ENCODE measurements at regions not wholly inside any gene's neighbourhood (a gene's known extent, or its start where the extent isn't known, plus 50 kb on each side); places are given as distances from the start of the nearest gene placed in this dataset.

DNA sequence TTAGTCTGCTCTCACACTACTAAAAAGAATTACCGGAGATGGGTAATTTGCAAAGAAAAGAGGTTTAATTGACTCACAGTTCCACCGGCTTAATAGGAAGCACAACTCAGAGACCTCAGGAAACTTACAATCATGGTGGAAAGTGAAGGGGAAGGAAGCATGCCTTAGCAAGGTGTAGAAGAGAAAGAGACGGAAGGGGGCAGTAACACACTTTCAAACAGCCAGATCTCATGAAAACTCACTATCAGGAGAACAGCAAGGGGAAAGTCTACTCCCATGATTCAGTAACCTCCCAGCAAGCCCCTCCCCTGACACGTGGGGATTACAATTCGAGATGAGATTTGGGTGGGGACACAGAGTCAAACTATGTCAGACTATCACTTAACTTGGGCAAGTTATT lies 236.6 kb upstream of the ANO3 start:
- H3K4me2 ChIP-seq (ENCODE audit: low read length), result no peak overlapping the region
- no peak overlapping the region for H2AFZ ChIP-seq (ENCODE audit: low read depth, low read length)
- no peak overlapping the region for H3K27ac ChIP-seq (ENCODE audit: low read length)
- no peaks in the 10 kb centered on the region for H3K9me3 ChIP-seq (ENCODE audit: insufficient read depth, low read length)
- H3K9ac ChIP-seq (ENCODE audit: low read length), result no peak overlapping the region
- H3K36me3 ChIP-seq (replicated peaks; ENCODE audit: low read depth, low read length), result peaks cover 3% of the 10 kb centered on the region
- no peaks in the 10 kb centered on the region for H3K79me2 ChIP-seq (ENCODE audit: low read length)
- no peak overlapping the region for H3K4me3 ChIP-seq (ENCODE audit: low read length)
- TF ChIP-seq EZH2phosphoT487 (IDR thresholded peaks at IDR 0.05; ENCODE audit: low read depth), result no peak
- TF ChIP-seq, protein P1, sequence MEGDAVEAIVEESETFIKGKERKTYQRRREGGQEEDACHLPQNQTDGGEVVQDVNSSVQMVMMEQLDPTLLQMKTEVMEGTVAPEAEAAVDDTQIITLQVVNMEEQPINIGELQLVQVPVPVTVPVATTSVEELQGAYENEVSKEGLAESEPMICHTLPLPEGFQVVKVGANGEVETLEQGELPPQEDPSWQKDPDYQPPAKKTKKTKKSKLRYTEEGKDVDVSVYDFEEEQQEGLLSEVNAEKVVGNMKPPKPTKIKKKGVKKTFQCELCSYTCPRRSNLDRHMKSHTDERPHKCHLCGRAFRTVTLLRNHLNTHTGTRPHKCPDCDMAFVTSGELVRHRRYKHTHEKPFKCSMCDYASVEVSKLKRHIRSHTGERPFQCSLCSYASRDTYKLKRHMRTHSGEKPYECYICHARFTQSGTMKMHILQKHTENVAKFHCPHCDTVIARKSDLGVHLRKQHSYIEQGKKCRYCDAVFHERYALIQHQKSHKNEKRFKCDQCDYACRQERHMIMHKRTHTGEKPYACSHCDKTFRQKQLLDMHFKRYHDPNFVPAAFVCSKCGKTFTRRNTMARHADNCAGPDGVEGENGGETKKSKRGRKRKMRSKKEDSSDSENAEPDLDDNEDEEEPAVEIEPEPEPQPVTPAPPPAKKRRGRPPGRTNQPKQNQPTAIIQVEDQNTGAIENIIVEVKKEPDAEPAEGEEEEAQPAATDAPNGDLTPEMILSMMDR (IDR thresholded peaks at IDR 0.05; ENCODE audit: low read depth, low read length), result no peak
- H3K4me1 ChIP-seq (ENCODE audit: low read length), result peaks cover 35% of the 10 kb centered on the region
- no peaks in the 10 kb centered on the region for H3K27me3 ChIP-seq (ENCODE audit: low read depth, low read length)
- H4K20me1 ChIP-seq (ENCODE audit: insufficient read depth, low read length), result no peaks in the 10 kb centered on the region

DNA sequence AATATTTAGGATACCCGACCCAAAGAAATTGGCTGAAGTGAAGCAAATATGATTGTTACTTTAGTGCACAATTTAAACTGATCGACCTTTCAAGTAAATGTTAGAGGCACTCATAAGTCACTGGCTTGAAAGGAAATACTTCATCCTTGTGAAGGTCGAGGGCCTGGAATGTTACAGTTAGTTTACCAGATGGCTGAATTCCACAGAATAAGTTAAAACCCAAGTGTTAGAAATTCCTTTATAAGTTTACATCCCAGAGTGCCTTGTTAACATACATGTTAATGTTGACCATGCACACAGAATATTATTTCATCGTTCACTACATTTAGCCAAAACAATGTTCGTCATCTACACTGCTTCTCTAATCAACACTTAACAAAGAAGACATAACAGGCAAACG lies 235.5 kb upstream of the ANO3 start:
- H3K9ac ChIP-seq (ENCODE audit: low read length), result no peak overlapping the region
- H3K27me3 ChIP-seq (ENCODE audit: low read depth, low read length), result no peaks in the 10 kb centered on the region
- no peak overlapping the region for H2AFZ ChIP-seq (ENCODE audit: low read depth, low read length)
- no peak overlapping the region for H3K27ac ChIP-seq (ENCODE audit: low read length)
- no peaks in the 10 kb centered on the region for H4K20me1 ChIP-seq (ENCODE audit: insufficient read depth, low read length)
- H3K4me3 ChIP-seq (ENCODE audit: low read length), result no peak overlapping the region
- H3K79me2 ChIP-seq (ENCODE audit: low read length), result no peaks in the 10 kb centered on the region
- H3K4me2 ChIP-seq (ENCODE audit: low read length), result no peak overlapping the region
- no peaks in the 10 kb centered on the region for H3K36me3 ChIP-seq (replicated peaks; ENCODE audit: low read depth, low read length)
- H3K9me3 ChIP-seq (ENCODE audit: insufficient read depth, low read length), result no peaks in the 10 kb centered on the region
- H3K4me1 ChIP-seq (ENCODE audit: low read length), result peaks cover 26% of the 10 kb centered on the region
- TF ChIP-seq EZH2phosphoT487 (IDR thresholded peaks at IDR 0.05; ENCODE audit: low read depth), result no peak
- TF ChIP-seq, protein P1 (IDR thresholded peaks at IDR 0.05; ENCODE audit: low read depth, low read length), result no peak

DNA sequence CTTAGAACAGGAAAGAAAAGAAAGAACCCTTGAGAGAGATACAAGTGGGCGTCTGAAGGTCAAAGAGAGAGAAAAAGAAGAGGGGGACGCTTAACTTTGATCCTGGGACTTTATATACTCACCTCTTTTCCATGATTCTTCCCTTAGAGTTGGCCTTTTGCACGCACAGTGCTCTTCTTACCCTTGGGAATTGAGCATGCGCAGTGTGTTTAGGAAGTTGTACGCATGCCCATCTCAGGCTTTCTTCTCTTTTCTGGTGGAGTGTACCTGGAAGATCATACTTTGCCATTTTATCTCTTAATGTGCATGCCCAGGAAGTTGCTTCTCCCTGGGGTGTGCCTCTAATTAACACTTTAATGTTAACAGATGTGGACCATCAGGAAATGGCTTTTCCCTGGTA lies 229.6 kb upstream of the ANO3 start:
- H3K79me2 ChIP-seq (ENCODE audit: low read length), result no peaks in the 10 kb centered on the region
- H3K4me1 ChIP-seq (ENCODE audit: low read length), result peaks cover 33% of the 10 kb centered on the region
- no peak overlapping the region for H3K27ac ChIP-seq (ENCODE audit: low read length)
- no peak for TF ChIP-seq EZH2phosphoT487 (IDR thresholded peaks at IDR 0.05; ENCODE audit: low read depth)
- TF ChIP-seq, protein P1 (IDR thresholded peaks at IDR 0.05; ENCODE audit: low read depth, low read length), result no peak
- no peak overlapping the region for H3K4me2 ChIP-seq (ENCODE audit: low read length)
- H2AFZ ChIP-seq (ENCODE audit: low read depth, low read length), result no peak overlapping the region
- no peaks in the 10 kb centered on the region for H3K27me3 ChIP-seq (ENCODE audit: low read depth, low read length)
- H3K9me3 ChIP-seq (ENCODE audit: insufficient read depth, low read length), result no peaks in the 10 kb centered on the region
- H3K4me3 ChIP-seq (ENCODE audit: low read length), result no peak overlapping the region
- no peaks in the 10 kb centered on the region for H4K20me1 ChIP-seq (ENCODE audit: insufficient read depth, low read length)
- no peak overlapping the region for H3K9ac ChIP-seq (ENCODE audit: low read length)
- no peaks in the 10 kb centered on the region for H3K36me3 ChIP-seq (replicated peaks; ENCODE audit: low read depth, low read length)

DNA sequence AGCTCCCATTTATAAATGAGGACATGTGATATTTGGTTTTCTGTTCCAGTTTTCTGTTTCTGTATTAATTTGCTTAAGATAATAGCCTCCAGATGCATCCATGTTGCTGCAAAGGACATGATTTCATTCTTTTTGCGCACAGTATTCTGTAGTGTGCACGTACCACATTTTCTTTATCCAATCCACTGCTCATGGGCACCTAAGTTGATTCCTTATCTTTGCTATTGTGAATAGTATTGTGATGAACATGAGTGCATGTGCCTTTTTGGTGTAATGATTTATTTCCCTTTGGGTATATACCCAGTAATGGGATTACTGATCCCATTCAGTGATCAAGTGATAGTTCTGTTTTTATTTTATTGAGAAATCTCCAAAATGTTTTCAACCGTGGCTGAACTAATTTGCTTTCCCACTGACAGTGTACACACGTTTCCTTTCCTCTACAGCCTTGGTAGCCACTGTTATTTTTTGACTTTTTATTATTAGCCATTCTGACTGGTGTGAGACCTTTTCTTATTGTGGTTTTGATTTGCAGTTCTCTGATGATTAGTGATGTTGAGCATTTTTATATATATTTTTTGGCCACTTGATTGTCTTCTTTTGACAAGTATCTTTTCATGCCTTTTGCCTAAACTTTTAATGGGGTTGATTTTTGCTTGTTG lies 226.0 kb upstream of the ANO3 start:
- Histone ChIP-seq H3K4me3 (ENCODE audit: low read length) (no peak overlapping the region), H3K9me3 (ENCODE audit: insufficient read depth, low read length) (no peaks in the 10 kb centered on the region)
- TF ChIP-seq EZH2phosphoT487 (IDR thresholded peaks at IDR 0.05; ENCODE audit: low read depth), result no peak

More for the DNA sequence above, 226.0 kb upstream of the ANO3 start:
- Histone ChIP-seq H3K36me3 (replicated peaks; ENCODE audit: low read depth, low read length) (peaks cover 1% of the 10 kb centered on the region), H3K27ac (ENCODE audit: low read length) (peak overlapping the region; percentile 48), H3K9ac (ENCODE audit: low read length) (no peak overlapping the region), H3K4me2 (ENCODE audit: low read length) (peak overlapping the region; percentile 39; the same call in 1 of the 2 replicates), H3K79me2 (ENCODE audit: low read length) (no peaks in the 10 kb centered on the region), H2AFZ (ENCODE audit: low read depth, low read length) (peak overlapping the region; percentile 64; the same call in 1 of the 2 replicates), H3K27me3 (ENCODE audit: low read depth, low read length) (no peaks in the 10 kb centered on the region), H3K4me1 (ENCODE audit: low read length) (peaks cover 27% of the 10 kb centered on the region), H4K20me1 (ENCODE audit: insufficient read depth, low read length) (no peaks in the 10 kb centered on the region)
